Neutrophil (primary cell): ENCODE measurements at regions not wholly inside any gene's neighbourhood (a gene's known extent, or its start where the extent isn't known, plus 50 kb on each side); places are given as distances from the start of the nearest gene placed in this dataset.

Experiments used
- H3K27ac ChIP-seq: fragments of 200-600 bp; sonication (generic); 2 replicates; pipeline ENCODE4 v1.5.1; 2016; ENCODE audit warnings: mild to moderate bottlenecking, moderate library complexity
- H3K27me3 ChIP-seq: fragments of 200-600 bp; sonication (generic); 2 replicates; pipeline ENCODE4 v1.6.0; 2016; ENCODE audit warnings: mild to moderate bottlenecking
- H3K36me3 ChIP-seq: fragments of 200-600 bp; sonication (generic); 2 replicates; pipeline ENCODE4 v1.5.1; 2017
- H3K4me1 ChIP-seq, 2 experiments: fragments of 200-600 bp in 1 of 2; sonication (generic) in 1 of 2; 1 replicate in 1 of 2; 2 replicates in 1 of 2; pipeline versions ENCODE4 v1.5.1 to v1.6.1; 2013 to 2016; ENCODE audit warnings: low read depth in 1 of 2, low read length in 1 of 2, mild to moderate bottlenecking in 1 of 2, moderate library complexity in 1 of 2; ENCODE audit not compliant: control insufficient read depth in 1 of 2, insufficient read depth in 1 of 2
- H3K4me3 ChIP-seq, 2 experiments: fragments of 200-600 bp in 1 of 2; sonication (generic) in 1 of 2; 1 replicate in 1 of 2; 2 replicates in 1 of 2; pipeline ENCODE4 v1.5.1; 2013 to 2016; ENCODE audit warnings: low read depth in 1 of 2, low read length in 1 of 2, mild to moderate bottlenecking in 1 of 2, moderate library complexity in 1 of 2
- H3K9me3 ChIP-seq: fragments of 200-600 bp; sonication (generic); 2 replicates; pipeline ENCODE4 v1.5.1; 2016
- TF ChIP-seq, protein P1 (sequence below): fragments of 200-600 bp; sonication (generic); IDR thresholded peaks from 2 replicates; pipeline ENCODE4 v1.5.1; 2016; ENCODE audit warnings: antibody characterized with exemption

DNA sequence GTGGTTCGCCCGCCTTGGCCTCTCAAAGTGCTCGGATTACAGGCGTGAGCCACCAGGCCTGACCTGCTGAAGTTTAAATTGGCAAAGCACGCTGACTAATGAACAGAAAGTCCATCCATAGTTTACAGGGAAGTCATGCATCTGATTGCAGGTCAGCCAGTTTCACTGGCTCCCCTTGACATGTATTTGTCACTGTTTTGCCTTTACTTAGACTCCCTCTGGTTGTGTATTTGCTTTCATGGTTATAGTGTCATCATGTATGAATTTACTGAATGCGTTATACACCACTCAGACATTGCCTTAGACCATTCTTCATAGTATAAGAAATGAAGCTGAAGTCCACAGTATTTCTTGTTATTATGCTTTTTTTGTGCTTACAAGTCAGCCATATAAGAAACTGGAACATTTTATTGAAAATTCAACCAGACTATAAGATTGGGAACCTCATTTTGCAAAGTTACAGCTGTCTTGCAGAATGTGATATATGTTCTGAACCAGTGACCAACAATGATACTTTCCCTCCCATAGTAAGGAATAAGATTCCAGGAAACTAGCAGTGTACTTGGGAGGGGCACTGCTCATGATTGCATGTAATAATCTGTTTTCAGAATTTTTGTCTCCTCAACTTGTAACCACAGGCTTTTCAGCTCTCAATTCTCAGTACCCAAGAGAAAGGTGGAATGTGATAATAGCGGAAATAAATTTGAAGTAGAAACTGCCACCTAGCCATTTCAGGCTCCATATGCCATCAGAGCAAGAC is 51.9 kb upstream of the ATF7IP start:
- H3K9me3 ChIP-seq, result no peaks in the 10 kb centered on the region
- no peaks in the 10 kb centered on the region for H3K36me3 ChIP-seq
- TF ChIP-seq, protein P1, sequence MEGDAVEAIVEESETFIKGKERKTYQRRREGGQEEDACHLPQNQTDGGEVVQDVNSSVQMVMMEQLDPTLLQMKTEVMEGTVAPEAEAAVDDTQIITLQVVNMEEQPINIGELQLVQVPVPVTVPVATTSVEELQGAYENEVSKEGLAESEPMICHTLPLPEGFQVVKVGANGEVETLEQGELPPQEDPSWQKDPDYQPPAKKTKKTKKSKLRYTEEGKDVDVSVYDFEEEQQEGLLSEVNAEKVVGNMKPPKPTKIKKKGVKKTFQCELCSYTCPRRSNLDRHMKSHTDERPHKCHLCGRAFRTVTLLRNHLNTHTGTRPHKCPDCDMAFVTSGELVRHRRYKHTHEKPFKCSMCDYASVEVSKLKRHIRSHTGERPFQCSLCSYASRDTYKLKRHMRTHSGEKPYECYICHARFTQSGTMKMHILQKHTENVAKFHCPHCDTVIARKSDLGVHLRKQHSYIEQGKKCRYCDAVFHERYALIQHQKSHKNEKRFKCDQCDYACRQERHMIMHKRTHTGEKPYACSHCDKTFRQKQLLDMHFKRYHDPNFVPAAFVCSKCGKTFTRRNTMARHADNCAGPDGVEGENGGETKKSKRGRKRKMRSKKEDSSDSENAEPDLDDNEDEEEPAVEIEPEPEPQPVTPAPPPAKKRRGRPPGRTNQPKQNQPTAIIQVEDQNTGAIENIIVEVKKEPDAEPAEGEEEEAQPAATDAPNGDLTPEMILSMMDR, result no peak
- peaks cover 0 to 9% of the 10 kb centered on the region in 2 experiments for H3K4me1 ChIP-seq
- H3K27me3 ChIP-seq, result no peaks in the 10 kb centered on the region
- no peak overlapping the region for H3K4me3 ChIP-seq
- no peak overlapping the region for H3K27ac ChIP-seq

DNA sequence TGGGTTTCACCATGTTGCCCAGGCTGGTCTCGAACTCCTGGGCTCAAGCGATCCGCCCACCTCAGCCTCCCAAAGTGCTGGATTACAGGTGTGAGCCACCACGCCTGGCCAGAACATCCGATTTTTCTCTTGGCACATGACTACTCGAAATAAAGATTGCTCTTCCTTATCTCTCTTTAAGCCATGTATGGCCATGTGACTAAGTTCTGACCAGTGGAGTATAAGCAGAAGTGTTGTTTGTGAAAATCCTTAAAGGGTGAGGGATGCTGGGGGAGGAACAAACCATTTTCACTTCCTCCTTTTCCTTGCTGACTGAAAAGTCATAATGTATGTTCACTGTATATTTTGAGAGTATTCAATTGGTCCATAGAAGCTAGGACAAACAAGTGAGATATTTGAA is 50.7 kb upstream of the ATF7IP start:
- TF ChIP-seq, protein P1, result no peak
- H3K4me3 ChIP-seq, result no peak overlapping the region
- no peaks in the 10 kb centered on the region for H3K9me3 ChIP-seq
- no peaks in the 10 kb centered on the region for H3K36me3 ChIP-seq
- H3K27ac ChIP-seq, result peak overlapping the region; percentile 65
- no peaks in the 10 kb centered on the region for H3K27me3 ChIP-seq
- H3K4me1 ChIP-seq, result peaks cover 0 to 9% of the 10 kb centered on the region in 2 experiments

DNA sequence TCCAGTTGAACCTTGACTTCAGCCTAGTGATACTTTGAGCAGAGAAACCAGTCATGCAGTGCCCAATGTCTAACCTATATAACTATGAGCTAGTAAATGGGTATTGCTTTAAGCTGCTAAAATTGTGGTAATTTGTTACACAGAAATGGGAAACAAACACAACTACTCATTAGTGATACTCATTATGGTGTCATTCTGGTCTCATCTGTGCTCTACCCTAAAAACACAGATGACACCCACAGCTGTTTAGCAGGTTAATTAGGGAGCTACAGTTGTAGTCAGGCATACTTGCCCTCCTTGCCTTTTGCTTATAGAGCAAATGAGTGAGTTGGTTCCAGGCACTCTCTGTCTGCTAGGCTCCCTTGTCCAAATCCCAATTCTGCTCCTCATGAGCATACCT is 50.0 kb upstream of the ATF7IP start:
- Histone ChIP-seq H3K27ac (peak overlapping the region; percentile 65), H3K4me3 (no peak overlapping the region), H3K36me3 (no peaks in the 10 kb centered on the region), H3K9me3 (no peaks in the 10 kb centered on the region), H3K27me3 (no peaks in the 10 kb centered on the region), H3K4me1 (peaks cover 0 to 9% of the 10 kb centered on the region in 2 experiments)
- TF ChIP-seq, protein P1, result no peak
